HG03442 (cell line): ENCODE measurements at regions not wholly inside any gene's neighbourhood (a gene's known extent, or its start where the extent isn't known, plus 50 kb on each side); places are given as distances from the start of the nearest gene placed in this dataset.
"Not testable (repeated sequence)": the region's sequence is repeated elsewhere in the genome, so short reads cannot be mapped to it uniquely, and the experiment has no call there.

ENCODE experiments used
- ATAC-seq: cut with Tn5 transposase; IDR thresholded peaks from one replicate; pipeline ENCODE4 v1.9.1; 2021; ENCODE audit warnings: mild to moderate bottlenecking, moderate library complexity; ENCODE audit not compliant: unreplicated experiment

DNA sequence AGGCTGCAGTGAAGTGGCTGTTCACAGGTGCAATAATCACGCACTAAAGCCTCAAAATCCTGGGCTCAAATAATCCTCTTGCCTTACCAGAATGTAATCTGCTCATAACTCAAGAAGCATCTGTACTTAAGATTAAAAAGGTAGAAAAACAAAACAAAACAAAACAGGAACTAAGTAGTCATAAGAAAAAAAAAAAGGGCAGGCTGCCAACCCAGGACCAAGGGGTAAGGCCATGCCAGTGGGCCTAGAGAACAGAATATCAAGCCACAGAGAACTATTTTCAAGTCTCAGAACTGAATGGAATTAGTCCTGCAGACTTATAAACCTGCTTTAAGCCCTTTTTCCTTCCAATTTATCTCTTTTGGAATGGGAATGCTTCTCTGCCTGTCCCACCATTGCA, 64.8 kb upstream of the TBC1D3K start:
- ATAC-seq: no peak

DNA sequence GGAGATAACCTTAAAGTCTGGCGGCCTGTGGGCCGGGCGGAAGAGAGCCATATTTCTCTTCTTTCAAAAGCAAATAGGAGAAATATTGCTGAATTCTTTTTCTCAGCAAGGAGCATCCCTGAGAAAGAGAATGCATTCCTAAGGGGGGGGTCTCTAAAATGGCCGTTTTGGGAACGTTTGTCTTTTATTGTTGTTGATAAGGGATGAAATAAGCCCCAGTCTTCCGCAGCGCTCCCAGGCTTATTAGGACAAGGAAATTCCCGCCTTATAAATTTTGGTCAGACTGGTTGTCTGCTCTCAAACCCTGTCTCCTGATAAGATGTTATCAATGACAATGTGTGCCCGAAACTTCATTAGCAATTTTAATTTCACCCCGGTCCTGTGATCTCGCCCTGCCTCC, 65.8 kb upstream of the TBC1D3K start:
- not testable (repeated sequence) for ATAC-seq

DNA sequence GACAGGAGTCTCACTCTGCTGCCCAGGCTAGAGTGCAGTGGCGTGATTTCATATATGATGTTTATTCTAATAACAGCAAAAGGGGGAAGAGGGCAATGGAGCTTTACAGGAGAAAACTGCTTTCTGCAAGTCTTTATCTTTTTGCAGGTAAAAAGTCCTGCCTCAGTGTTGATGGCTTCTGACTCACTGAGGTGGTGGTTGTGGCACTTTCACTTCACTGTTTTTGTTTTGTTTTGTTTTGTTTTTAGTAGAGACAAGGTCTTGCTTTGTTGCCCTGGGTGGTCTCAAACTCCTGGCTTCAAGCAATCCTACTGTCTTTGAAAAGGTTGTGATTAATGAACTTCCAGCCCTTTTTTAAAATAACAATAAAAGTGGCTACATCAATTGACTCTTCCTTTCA, 68.0 kb upstream of the TBC1D3K start:
- no peak for ATAC-seq

DNA sequence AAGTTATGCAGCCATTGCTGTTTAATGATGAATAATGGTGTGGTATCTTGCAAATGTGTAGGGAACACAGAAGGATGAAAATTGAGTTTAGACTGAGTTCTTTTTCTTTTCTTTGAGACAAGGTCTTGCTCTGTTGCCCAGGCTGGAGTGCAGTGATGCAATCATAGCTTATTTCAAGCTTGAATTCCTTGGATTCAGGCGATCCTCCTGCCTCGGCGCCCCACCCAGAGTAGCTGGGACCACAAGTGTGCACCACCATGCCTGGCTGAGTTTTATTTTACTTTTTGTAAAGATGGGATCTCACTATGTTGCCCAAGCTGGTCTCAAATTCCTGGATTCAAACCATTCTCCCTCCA, 74.6 kb upstream of the TBC1D3K start:
- no peak for ATAC-seq

DNA sequence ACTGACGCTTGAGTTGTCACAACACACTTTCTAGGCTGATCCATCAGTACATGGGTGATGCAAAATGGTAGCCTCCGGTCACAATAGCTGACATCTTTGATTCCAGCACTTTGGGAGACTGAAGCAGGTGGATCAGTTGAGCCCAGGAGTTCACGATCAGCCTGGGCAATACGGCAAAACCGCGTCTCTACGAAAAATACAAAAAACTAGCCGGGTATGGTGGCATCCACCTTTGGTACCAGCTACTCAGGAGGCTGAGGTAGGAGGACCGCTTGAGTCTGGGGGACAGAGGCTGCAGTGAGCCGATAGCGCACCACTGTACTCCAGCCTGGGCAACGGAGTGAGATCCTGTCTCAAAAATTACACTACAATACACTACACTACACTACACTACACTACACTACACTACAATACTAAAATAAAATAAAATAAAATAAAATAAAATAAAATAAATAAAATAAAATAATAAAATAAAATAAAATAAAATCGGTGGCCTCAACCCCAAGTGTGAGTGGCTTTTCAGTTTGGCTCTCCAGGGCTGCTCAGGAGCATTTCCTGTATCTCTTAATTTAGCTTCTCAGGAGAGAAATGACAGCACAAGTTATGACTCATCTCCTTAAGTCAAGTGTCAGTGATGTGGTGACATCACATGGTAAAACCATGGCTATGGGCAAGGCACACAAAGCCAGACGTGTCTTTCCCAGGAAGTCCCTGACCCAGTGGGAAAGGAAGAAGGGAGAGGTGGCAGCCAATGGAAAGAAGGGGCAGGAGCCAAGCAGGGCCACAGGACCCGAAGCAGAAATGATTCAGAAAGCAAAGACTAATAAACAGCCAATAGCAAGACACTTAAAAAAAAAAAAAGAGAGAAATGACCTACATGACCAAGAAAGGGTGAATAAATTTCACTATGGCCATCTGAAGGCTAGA, 75.3 kb upstream of the TBC1D3K start:
- ATAC-seq: peak; percentile 59

DNA sequence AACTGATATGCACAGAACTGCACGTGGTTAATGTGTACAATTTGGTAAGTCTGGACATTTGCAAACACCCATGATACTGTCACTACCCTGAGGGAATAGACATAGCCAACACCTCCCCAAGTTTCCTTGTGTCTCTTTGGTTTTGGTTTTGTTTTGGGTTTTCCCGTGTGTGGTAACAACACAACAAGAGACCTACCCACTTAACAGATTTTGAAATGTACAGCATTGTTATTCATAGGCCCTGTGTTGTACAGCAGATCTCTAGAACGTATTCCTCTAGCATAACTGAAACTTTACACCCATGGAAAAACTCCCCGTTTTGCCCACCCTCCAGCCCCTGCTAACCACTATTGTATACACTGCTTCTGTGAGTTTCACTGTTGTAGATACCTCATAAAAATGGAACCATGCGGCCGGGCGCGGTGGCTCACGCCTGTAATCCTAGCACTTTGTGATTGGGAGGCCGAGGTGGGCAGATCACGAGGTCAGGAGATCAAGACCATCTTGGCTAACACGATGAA, 76.3 kb upstream of the TBC1D3K start:
- ATAC-seq: no peak

DNA sequence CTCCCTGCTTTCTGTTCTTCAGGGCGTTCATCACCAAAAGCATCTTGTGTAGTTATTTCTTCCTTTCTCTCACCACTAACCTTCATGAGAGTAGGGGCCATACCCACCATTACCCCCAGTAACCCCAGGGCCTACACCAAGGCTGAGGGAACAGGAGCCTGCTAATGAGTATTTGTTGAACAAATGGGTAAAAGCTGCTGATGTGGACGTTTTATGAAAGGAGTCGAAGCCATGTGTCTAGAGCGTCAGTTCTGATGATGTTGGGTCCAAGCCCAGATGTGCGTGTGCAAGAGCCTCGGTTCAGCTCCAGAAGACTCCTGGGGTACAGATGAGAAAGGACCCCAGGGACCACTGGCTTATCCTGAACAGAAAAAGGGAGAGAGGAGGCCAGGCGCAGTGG, 77.1 kb upstream of the TBC1D3K start:
- no peak for ATAC-seq

DNA sequence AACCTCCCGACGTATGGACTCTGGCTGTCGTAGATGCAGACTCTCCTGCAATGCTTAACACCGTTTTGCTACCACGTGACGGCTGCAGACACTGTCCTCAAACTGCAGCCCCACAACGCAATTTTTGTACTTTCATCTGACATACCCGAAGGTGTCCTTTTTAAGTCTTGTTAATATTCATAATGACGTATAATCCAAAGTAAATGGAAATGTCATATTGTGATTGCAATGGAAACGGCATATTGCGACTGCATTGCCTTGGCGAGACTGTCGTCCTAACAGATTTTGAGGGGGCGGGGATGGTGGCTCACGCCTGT, 79.3 kb upstream of the TBC1D3K start:
- ATAC-seq: no peak

DNA sequence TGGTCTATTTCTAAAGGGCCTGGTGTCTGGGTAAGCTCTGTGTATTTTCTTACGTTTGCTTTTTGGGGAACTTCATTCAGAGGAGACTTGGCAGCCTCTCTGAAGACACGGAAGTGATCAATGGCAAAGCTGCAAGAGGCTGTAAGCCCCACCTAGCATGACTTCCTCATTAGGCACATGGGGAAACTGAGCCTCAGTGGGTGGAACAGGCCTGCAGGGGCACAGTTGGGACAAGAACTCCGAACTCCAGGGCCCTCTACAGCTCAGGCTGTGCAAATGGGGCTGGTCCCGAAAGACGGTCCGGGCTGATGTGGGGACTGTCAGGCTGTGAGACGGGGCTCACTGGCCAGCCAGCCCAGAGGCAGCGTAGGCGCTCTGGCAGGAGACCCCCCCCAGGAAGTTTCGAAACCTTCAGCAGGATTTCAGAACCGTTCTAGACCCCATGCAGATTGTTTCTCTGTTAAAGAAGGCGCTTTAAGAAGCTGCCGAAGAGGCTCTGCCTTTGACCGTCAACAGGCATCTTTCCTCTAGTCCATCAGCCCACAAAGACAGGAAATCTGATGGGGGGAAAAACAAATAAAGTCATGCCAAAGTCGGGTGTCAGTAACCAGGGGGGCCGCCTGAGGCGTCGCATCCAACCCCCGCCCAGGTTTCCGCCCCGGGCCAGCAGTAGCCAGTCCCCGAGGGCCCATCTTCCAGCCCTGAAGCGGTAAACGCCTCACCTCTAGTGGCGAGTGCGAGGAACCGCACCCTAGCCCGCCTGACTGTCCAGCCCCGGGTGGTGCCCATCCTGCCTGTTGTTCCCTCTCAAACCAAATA, 79.8 kb upstream of the TBC1D3K start:
- no peak for ATAC-seq

DNA sequence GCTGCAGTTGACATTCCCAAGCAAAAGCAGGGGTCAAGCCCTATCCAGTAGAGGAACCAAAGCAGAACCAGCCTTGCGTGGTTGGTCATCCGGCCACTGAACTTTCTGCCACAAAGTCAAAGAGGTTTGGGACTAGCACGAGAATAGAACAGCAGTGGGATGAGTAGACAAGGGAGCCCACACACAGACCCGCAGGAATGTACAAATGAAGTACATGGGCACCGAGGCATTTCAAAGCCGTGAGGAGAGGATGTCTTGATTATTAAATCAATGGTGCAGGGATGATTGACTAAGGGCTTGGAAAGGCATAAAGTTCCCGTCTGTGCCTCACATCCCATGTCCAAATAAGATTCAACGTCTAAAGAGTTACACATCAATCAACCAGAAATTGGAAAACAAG, 81.8 kb upstream of the TBC1D3K start:
- ATAC-seq: no peak

DNA sequence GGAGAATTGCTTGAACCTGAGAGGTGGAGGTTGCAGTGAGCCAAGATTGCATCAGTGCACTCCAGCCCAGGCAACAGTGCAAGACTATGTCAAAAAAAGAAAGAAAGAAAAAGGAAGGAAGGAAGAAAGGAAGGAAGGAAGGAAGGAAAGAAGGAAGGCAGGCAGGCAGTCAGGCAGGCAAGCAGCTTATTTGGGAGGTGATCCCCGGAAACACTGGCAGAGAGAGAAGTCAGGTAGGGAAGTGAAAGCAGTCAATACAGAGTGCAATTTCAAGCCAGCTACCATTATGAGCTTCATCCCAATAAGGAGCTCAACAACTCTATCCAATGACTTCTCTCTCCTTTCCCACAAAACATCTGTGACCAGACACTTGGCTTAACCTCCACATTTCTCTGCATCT, 83.0 kb upstream of the TBC1D3K start:
- no peak for ATAC-seq

DNA sequence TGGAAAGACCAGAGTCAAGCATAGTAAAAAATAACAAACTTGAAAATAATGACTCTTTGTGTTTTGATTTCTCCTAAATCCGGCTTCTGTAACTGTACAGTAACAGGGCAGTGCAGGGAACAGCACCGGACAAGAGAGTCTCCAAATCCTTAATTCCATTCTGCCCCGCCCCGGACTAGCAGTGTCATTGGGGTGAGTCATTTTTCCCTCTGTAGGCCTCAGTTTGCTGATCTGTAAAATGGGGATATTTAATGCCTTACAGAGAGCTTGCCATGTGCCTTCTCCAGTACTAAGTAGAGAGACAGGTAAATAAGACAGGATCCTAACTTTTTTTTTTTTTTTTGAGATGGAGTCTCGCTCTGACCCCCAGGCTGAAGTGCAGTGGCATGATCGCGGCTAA, 83.6 kb upstream of the TBC1D3K start:
- no peak for ATAC-seq

DNA sequence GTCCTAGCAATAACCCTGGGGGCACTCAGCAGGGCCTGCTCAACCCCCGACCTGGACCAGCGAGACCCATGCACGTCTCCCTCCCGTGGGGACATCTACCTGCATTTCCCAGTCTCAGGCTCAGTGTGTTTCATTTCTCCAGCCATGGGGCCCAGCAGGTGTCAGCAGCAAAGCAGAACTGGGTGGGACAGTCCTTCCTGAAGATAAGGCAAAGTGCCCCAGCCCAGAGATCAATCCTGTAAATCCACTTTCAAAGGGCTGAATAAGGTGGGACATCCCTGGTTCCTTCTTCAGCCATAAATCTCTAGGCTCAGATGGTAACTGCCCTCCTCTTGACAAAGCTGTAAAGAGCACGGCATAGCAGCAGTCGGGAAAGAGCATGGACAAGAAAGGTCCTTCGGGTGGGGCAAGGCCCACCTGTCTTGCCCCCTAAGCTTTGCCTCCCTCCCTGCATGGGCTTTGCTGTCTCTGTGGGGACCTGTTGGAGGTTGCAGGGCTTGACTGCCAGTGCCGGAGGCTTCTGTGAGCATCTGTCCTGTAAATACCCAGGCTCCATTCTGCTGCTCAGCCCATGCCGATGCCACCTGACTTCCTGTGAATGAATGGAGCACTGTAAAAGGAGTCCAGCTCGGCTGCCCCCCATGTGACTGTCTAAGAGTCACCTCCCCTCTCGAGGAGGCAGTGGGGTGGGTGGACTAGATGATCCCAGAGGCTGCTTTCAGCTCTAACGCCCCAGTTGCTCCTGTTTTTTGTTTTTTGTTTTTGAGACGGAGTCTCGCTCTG, 84.8 kb upstream of the TBC1D3K start:
- ATAC-seq: no peak

DNA sequence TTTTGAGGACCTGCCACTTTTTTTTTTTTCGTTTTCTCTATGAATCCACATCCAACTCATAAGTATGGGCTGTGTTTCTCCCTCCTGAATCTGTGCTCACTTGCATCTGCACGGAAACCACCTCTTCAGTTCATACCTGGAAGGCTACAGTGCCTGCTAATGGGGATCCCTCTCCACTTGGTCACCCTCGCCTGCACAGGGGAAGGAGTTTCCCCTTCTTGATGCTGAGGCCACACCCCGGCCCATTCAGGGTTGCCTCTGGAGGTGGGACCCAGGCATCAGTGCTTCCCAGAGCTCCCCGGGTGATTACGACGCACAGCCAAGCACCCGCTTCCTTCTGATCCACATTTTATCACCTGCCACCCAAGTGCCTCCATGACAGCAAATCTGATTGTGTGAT, 85.9 kb upstream of the TBC1D3K start:
- no peak for ATAC-seq

DNA sequence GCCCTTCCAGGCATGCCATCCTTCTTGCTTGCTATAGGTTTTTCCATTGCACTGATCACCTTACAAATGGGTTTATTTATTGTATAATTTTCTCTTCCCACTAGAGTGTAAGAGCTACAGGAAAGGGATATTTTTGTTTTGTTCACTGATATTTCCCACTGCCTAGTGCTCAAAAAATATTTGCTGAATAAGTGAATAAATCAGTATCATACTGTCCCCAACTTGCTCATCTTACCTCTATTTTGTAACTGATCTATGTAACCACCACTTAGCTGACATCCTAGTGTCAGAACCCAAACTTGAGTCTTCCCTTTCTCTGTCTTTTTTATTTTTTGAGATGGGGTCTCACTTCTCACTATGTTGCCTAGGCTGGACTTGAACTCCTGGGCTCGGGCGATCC, 87.6 kb upstream of the TBC1D3K start:
- ATAC-seq: no peak

DNA sequence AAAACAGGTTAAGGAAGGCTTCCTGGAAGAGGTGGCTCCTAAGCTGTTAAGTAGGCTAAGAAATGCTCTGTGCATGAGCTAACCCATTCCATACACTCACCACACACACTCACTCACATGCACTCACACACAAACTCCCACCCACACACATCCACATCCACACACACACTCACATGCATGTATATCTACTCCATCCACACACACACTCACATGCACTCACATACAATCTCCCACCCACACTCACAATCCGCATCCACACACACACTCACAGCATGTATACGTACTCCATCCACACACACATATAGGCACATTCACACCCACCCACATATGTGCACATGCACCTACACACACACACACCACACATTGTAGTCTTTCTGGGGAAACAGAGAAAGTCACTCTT, 89.3 kb upstream of the HNF1B start:
- ATAC-seq: no peak

DNA sequence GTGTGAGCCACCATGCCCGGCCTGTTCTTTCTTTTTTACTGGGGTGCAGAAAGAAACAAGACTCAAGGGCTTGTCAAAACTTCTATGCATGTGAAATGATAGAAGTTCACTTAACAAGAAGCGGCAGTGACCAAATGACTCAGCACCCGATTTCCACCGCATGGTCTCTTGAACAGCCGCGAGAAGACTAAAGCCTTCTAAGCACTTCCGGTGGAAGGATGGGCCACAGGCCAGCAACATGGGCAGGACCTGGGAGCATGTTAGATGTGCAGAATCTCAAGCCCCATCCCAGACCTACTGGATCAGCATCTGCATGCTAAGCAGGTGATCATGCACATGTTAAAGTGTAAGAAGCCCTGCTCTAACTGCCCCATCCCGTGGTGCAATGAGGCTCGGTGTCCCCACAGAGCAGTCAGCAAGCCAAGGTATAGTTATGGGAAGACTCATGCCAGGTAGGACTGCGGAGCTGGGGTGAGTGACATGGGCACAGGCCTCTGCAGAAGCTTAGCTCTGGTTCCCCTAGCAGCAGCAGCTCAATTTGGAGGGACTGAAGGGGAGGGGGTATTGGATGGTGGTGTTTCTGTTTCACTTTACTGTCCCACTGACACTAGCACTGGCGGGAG, 88.5 kb upstream of the HNF1B start:
- ATAC-seq: peak; percentile 53

DNA sequence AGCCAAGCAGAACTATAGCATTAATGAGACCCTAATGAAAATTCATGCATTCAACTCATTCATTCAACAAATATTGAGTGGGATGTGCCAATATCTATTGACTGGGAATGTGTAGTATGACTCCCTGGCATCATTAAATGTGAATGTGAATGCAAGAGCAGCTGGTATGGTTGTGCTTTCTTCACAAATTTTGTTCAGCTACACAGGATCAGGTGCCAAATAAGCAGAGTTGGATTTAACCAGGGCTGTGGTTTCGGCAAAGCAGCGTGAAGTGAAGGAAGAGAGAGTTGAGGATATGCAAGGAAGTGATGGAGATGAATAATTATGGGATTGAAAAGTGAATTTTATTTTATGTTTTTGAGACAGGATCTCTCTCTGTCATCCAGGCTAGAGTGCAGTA, 87.1 kb upstream of the HNF1B start:
- ATAC-seq: no peak

DNA sequence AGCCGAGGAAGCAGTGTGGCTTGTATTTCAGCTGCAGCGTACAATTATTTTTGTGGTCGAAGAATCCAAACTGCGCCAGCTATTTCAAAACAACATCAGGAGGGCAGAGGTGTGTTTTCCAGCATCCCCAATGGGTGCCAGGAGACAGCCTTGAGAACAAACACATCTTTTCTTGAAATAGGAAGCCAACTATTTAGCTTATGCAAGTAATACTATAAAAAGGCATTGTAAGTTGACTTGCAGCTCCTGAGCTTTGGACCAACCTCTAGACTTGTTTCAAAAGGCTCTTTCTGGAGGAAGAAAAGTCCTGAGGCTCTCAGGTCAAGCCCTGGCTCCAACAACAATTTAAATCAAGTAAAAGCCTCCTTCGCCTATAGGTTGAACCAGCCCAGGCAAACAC, 86.6 kb upstream of the HNF1B start:
- no peak for ATAC-seq

DNA sequence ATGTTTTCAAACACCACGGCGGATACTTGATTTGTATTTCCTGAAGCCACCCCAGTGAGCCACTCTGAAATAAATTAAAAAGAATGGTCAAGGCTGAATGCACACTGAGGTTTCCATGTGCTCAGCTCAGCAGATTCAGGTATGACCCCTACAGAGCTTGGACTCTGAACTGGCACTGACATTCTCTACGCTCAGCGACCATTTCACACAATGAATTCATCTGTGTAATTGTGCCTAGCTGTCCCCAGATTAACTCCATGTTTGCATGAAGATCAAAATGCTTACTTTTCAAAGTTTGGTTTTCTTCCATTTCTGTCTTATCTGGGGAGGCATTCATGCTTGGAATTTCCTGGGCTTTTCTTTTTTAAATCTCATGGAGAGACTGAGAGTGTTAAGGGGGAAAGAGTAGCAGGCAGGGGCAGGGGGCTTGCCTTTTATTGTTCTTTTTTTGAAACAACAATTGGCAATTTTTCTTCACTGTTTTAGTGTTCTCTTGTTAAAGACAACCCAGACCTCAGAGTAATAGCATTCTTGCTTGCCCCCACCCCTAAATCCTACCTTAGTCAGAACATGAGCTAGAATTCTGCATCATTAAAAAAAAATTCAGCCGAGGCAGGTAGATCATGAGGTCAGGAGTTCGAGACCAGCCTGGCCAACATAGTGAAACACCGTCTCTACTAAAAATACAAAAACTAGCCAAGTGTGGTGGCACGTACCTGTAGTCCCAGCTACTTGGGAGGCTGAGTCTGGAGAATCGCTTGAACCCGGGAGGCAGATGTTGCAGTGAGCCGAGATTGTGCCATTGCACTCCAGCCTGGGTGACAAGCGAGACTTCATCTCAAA, 85.5 kb upstream of the HNF1B start:
- ATAC-seq: no peak
